HG03354 (cell line): ENCODE measurements at regions not wholly inside any gene's neighbourhood (a gene's known extent, or its start where the extent isn't known, plus 50 kb on each side); places are given as distances from the start of the nearest gene placed in this dataset.
"Not testable (repeated sequence)": the region's sequence is repeated elsewhere in the genome, so short reads cannot be mapped to it uniquely, and the experiment has no call there.

ENCODE experiments used
- ATAC-seq: cut with Tn5 transposase; IDR thresholded peaks from one replicate; pipeline ENCODE4 v1.9.1; 2021; ENCODE audit warnings: mild to moderate bottlenecking; ENCODE audit not compliant: unreplicated experiment, poor library complexity, severe bottlenecking

DNA sequence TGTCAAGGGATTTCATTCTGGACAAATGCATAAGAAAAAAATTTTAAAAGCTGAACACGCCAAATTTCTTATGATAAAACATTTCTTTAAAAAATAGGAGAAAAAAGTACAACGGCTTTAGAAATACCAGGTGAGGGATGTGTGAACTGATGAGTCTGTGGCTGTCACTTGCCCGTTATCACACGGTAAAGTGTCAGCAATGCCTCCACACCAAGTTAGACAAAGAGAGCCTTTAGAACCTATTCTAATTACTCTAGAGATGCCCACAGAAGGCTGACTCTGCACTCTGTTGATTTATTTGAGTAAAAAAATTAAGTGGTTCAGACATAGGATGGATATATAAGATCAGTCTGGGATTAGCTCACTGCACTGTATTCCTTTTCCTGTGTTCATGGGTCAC, 523.8 kb downstream of the RNF144A start:
- no peak for ATAC-seq

DNA sequence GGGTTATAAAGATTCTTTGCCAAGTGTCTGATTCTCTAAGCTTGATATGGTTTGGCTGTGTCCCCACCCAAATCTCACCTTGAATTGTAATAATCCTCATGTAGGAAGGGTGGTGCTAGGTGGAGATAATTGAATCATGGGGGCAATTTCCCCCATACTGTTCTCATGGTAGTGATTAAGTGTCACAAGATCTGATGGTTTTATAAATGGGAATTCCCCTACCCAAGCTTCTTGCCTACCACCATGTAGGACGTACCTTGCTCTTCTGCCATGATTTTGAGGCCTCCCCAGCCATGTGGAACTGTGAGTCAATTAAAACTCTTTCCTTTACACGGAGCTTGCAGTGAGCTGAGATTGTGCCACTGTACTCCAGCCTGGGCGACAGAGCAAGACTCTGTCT, 524.6 kb downstream of the RNF144A start:
- not testable (repeated sequence) for ATAC-seq

DNA sequence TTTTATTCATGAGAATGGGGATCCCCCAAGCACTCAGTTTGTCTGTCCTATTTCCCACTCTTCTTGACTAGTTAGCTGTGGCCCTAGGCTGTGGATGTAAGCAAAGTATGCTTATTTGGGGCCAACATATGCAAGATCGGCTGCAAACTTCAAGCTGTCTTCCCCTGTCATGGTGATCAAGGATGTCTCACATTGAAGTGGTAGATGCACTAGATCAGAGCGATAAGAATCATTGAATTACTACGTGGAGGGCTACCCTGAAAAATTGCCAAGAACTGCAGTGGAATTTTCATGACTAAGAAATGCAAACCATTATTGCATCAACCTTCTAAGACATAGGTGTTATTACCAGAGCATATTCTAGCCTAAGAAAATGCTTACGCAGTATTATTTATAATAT, 527.4 kb downstream of the RNF144A start:
- no peak for ATAC-seq

DNA sequence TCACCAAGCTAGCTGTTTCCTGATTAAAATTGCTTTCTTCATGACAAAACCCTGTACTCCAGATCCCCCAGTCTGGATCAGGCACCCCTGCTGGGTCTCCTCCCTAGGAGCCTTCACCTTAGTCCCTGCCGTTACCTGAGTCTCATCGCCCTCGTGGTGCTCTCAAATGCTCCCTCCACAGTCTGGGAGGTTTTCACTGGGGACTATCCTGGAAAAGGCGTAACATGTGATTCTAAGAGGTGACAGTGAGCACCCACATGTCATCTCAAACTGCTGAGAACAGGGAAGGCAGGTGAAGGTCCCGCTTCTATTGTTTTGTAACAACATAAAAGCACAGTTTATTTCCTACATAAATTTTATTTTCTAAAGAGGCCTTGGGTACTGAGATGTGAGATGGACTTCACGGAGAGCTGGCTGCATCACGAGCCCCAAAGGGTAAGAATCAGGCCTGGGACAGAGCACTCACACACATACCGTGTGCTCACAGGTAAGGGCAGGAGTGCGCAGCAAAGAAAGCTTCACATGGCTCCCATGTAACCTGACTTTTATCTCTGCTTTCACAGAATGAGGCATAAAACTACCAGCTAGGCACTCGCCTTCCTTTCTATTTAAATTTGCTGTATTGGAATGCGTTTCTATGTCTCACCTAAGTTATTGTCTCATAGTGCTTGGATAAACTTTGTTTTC, 531.5 kb downstream of the RNF144A start:
- no peak for ATAC-seq

DNA sequence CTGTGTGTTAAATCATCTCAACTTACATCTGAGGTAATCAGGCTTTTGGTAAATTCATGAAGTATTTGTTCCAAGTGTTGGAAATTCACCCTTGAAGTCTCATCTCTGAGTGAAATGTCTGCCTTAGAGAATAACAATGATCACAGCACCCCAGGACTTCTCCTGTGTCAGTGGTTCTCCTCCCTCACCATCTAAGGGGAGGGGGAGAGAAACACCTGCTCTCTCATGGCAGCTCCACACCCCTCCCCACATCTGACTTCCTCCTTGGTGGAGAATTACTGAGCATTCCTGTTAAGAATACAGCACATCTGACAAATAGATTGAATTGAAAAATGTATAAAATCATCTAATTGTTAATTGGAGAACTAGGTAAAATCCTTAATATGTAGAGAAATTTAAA, 532.1 kb downstream of the RNF144A start:
- no peak for ATAC-seq

DNA sequence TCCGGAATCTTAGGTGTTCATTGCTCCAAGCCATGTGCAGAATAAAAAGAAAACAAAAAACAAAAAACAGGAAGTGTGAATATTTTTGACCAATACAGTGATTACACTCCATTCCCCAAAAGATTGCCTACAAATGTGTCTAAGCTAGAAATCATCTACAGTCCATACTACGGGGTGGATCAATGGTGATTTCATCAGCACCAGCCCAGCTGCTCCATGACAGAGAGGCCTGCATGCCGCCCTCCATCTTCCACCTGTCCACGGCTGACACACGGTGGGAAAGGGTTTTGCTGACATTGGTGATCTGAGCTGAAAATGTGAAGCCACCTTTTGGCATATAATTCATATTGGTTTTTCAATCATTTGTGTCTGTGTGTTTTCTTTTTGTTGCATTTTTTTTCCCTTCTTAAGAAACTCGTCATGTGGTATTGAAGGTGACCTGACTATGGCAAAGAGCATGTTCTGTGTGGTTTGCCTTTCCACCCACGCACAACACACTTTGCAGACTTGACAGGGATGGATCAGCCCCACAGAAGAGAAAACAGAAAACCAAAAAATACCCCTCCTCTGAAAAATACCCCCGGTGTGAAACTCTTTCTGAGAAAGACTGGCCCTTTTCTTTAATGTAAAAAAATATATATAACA, 533.1 kb downstream of the RNF144A start:
- ATAC-seq, result no peak

DNA sequence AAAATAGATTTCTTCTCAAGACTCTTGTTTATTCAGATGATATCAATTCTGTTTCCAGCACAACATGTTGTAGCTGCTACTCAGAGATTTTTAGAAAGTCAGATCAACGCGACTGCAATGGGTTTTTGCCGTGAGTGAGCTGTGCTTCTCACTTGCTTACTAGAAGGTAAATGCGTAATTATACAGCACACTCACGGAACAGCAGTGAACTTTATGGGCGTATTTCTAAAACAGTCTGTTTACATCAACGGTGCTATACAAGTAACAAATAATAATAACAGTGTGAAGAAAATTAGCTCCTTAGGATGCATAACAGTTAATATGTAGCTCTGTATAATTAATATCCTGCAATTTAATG, 533.6 kb downstream of the RNF144A start:
- no peak for ATAC-seq

DNA sequence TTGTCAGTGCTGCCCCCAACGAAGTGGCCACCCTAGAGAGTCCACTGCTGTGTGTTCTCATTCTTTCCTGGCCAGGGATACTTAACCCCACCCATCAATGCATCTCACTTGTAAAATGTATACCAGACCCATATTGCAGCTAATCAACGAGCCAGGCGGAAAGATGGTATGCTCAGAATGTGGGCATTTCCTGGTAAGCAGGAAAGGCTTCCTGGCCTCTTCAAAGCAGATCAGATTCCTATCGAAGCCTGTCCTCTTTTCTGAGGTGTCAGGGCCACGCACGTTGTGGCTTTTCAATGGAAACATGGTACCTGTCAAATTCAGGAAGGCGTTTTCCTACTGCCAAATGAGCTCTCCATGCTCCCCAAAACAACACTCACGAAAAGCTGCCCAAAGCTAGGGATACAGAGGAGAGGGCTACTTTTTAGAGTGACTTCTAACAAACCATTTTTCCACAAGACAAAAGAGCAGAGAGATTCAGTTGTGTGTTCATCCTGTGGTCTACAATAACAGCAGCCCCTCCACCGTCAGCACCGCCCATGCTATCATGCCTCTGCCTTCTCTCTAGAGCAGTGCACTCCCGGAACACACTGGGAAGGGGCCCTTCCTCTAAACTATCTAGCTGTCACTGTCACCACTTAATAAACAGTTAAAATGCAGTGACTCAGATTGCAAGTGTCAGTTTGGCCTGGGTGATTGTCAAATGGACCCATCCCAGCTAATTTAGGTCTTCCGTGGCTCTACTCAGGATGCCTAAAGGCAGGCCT, 535.1 kb downstream of the RNF144A start:
- no peak for ATAC-seq

DNA sequence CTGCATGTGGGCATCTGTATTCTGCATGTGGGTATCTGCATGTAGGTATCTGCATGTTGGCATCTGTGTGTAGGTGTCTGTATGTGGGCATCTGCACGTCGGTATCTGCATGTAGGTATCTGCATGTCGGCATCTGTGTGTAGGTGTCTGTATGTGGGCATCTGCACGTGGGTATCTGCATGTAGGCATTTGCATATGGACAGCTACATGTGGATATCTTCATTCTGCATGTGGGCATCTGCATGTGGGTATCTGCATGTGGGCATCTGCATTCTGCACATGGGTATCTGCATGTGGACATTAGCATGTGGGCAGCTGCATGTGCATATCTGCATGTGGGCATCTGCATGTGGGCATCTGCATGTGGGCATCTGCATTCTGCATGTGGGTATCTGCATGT, 537.4 kb downstream of the RNF144A start:
- no peak for ATAC-seq

DNA sequence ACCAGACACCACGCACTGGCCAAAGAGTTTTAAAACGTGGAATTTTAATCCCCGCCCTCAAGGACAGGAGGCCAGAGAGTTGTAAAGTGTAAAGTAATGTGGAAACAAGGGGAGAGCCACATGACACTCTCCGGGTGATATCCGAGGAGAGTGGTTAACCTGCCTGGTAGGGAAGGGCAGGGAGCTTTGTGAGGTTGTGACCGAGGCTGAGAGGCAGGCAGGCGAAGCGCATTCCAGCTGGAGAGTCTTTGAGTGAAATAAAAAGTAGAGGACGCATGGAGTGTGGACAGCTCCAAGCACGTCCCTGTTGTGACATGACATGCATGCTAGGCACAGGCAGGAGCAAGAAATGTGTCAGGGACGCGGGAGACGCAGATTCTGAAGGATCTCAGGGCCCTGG, 539.5 kb downstream of the RNF144A start:
- no peak for ATAC-seq

DNA sequence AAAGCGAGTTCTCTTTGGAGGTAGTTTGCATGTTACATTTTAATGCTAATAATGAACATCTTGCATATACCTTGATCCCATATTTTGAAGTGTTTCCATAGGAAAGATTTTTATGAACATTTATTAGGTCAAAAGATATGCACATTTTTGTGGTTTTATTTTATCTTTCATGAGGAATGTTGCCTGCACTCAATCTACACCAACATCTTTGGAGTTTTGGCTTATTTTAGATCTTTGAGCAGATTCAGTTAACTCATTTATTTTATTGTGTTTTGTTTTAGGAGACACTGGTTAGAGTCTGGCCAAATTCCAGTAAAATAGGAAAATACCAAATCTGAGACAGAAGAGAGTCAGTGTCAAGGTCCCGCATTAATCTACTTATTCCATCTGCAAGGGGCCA, 540.9 kb downstream of the RNF144A start:
- ATAC-seq, result no peak

DNA sequence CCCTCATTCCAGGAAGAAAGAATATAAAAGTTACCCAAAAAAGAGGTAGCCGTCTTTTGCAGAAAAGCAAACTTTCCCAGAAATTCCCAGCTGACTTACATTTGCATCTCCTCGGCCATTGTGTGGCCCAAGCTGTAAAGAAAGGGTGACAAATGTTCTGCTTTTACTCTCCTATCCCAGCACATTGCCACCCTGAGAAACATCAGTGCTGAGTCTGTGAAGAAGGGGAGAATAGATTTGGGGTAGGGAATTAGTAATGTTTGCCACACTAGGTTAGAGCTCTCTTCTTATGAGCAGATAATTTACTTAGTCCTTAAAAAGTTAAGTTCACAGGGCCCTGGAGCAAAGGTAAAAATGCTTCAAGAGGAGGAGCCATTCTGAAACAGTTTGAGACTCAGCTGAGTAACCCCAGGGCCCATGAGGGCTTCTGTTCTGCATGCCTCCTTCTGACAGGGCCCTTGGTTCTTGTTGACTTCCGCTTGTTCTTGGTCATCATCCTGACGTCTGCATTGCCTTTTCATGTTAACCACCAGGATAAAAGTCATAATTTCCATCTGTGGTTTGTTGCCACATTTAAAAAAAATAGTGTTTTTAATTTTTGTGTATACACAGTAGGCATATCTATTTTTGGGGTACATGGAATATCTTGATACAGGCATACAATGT, 550.7 kb downstream of the RNF144A start:
- ATAC-seq, result no peak

DNA sequence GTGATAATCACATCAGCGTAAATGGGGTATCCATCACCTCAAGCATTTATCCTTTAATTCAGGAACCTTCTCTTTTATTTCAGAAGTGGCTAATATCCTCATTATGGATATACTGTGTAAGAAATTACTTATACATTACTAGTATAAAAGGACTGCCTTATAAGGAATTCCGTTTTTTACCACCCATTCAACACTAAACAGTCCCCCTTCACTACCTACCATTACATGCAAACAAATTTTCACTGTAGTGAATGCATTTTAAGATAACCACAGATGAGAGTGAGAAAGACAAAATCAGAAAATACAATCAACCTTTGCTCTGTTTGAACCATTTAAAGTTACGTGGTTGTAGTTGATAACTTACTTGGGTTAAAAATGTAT, 551.2 kb downstream of the RNF144A start:
- no peak for ATAC-seq

DNA sequence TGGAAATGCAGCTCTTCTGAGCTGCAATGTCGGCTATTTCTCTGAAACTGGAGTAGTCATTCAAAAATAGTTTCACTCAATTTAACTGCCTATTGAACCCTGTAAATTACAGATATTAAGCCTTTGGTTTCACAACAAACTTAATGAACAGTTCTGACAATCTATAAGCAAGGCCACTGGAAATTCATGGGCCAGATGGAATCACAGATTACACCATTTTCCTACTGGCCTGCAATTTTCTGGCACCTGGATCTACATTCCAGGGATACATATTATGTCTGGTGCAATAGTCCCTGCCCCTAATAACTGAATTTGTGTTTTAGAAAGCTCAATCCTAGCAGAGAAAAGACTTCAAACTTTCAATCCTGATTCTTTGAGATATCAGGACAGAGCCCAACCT, 551.7 kb downstream of the RNF144A start:
- ATAC-seq, result no peak

DNA sequence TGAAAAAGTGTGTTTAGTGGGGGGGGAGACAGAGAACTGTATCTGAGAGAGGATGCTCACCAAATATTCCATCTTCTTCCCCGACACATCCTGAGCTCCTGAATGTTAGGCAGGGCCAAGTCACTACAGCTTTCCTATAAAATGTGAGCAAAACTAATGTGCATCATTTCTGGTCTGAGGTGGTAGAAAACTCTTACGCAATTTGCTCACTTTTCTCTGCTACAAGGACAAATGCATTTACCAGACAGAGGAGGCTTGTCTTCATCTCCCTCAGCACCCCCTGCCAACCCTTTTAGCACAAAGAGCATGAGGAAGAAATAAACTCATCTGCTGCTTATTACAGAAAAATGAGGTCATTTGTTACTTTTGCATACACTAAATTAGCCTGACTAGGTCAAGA, 554.0 kb downstream of the RNF144A start:
- ATAC-seq, result no peak

DNA sequence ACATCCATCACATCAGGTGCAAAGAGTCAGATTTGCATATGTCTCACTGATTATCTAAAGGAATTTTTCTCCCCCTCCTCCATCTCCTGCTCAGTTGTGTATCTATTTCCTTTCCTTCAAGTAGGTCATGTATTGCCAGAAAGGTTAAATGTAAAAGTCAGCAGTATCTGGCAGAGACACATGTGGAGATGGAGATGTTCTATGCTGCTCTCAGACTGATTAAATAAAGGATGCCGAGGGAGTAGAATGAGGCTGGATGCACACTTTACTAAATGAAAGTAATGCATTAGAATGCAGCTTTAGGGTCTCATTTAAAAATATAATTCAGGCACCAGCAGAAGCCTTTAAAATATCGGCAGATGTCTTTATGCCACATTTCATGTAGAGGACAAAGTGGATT, 555.3 kb downstream of the RNF144A start:
- no peak for ATAC-seq

DNA sequence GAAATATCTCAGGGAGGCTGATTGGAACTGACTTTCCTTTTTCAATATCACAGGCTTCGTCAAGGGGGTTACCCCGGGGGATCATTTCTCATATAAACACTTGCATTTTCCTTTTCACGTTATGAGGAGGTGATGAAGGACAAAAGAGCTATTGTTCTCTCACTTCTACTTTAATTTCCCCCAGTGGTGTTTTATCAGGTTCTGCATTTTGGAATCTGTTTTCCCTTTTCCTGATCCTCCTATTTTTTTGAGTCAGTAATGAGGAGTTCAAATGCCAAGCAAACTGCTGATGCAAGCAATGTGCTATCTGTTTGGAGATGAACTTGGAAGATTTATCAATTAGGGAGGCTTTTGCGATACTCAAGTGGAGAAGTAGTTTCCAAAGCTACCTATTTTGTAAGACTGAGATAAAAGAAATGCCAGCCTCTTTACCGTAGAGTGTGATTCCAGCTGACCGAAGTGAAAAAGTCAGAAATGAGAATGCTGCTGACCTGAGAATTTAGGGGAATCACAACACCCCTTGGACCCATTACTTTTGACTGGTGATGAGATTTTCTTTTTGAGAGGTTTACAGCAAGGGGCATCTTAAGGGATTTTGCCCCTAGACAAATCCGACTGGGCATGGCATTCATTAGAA, 556.0 kb downstream of the RNF144A start:
- ATAC-seq, result no peak

DNA sequence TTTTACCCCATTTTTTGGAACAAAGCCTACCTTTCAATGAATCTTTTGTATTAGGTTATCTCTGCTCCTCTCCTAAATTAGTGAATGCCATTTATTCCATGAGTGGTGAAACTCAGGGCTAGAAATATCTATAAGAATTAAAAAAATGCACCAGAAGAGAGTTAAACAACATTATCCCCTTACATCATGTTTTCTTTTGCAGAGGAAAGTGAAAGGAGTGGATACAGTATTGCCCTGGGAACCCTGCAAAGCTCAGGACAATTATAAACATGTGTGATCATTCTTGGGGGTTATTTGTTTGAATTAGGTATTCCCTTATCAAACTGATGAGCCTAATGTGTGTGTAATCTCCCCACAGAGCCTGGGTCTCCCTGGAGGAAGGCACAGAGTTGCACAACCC, 559.2 kb downstream of the RNF144A start:
- ATAC-seq, result no peak

DNA sequence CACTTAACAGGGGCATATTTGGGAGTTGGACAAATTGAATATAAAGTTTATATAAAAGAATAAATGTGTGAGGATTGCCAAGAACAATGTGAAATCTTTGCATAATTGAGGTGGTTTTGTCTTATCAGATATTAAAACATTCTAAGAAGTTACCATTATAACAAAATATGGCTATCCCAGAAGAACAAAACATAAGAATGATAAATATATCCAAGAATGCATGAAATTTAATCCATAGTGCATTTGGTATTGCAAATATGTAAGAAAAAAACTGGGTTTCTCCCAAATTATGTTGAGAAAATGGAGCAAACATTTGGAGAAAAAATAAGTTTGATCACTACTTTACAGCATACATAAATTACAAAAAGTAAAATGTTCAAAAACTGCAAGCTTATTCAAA, 562.4 kb downstream of the RNF144A start:
- ATAC-seq, result no peak

DNA sequence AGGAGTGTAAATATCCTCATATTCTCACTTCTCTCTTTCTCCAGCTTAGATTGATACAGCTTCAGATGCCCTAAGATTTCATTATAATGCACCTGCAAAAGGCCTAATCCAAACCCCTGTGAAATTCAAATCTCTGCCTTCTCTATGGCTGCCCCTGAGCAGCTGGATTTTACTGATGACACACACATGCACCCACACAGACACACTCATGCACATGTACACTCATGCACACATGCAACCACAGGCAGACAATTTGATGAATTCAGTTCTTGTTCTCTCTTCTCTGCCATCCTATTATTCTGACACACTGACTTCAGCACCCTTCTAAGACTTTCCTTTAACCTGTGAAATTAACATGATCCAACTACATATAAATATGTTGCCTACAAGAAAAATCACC, 563.2 kb downstream of the RNF144A start:
- no peak for ATAC-seq
